ENCODE measurements at regions not wholly inside any gene's neighbourhood (a gene's known extent, or its start where the extent isn't known, plus 50 kb on each side); places are given as distances from the start of the nearest gene placed in this dataset.

- TF ChIP-seq MAFK (IDR thresholded peaks at IDR 0.05; ENCODE audit: partially characterized antibody) = no peak
- TF ChIP-seq EP300 (IDR thresholded peaks at IDR 0.05) = no peak
- TF ChIP-seq POLR2A (IDR thresholded peaks at IDR 0.05; ENCODE audit: low read length) = no peak
- no peak for TF ChIP-seq ELK1 (IDR thresholded peaks at IDR 0.05; ENCODE audit: low read depth, low read length)
- TF ChIP-seq CTCF (IDR thresholded peaks at IDR 0.05) = no peak
- no peak for TF ChIP-seq CHD2 (IDR thresholded peaks at IDR 0.05; ENCODE audit: low read length, partially characterized antibody)
- TF ChIP-seq MYC (IDR thresholded peaks at IDR 0.05; ENCODE audit: borderline replicate concordance, low read length) = no peak
- no peak for TF ChIP-seq USF2 (IDR thresholded peaks at IDR 0.05)
- no peak for TF ChIP-seq JUN (IDR thresholded peaks at IDR 0.05)
- no peak for TF ChIP-seq MAX (IDR thresholded peaks at IDR 0.05)
- TF ChIP-seq REST (IDR thresholded peaks at IDR 0.05) = no peak
- TF ChIP-seq TP53 (CRISPR knock-in tag; IDR thresholded peaks at IDR 0.05) = no peak
- no peak for TF ChIP-seq CEBPB (IDR thresholded peaks at IDR 0.05)
These were observed 84.7 kb upstream of the HMGA2 start for GRCh38 chr12:65739606-65740005.

Data from A549 (cell line).